Activated T-helper 1 cell treated with anti-CD3 and anti-CD28 coated beads, Interleukin-2, amount 50 U/mL, for 16 hours (primary cell): ENCODE measurements at regions not wholly inside any gene's neighbourhood (a gene's known extent, or its start where the extent isn't known, plus 50 kb on each side); places are given as distances from the start of the nearest gene placed in this dataset.

Source experiments
- DNase-seq, 2 donors: peaks; one replicate each; pipeline ENCODE4 v3.0.0-alpha.2; 2020; ENCODE audit warnings: low read depth in 1 of 2, low spot score in 1 of 2

DNA sequence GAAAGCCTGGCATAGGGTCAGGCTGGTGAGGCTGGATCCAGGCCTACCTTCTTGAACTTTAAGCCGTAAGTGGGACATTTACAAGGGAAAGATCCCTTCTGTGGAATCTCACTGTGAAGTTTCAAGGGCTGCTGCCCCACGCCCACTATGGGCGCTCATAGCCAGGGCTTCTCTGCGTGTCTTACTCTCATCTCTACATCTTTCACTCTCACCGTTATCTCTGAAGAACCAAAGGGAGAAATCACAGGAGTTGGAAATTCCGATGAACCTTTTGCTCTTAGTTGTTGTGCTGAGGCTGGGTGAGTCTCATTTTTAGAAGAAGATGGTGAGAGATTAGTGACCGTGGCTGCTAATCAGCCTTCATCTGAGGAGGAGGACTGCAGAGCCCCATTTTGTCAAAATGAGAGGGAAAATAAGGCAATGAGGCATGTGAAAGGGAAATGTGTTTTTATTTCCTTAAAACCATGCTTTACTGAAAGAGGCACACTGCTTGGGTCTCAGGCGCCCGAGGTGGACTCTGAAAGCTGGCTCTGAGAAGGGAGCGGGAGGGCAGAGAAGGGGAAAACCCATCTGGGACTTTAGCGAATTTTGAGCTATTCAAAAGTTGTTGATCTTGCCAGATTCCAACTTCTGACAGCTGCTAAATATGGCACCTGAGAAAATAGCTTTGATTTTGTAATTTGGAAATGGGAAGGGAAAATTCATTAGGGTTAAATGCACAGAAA is 301.5 kb downstream of the CLIC5 start:
- no peak for DNase-seq
